NCI-H524 (cell line): ENCODE measurements at regions not wholly inside any gene's neighbourhood (a gene's known extent, or its start where the extent isn't known, plus 50 kb on each side); places are given as distances from the start of the nearest gene placed in this dataset.

ENCODE experiments used
- DNase-seq, 2 experiments: peaks; one replicate each; lab custom pipeline; 2025; lab: John Stamatoyannopoulos, UW

- DNase-seq: no peak
Observed at GRCh38 chr17:73955616-73956015, 247.9 kb upstream of the RPL38 start.

GRCh38 chr17:73956169-73956568, 247.3 kb upstream of the RPL38 start:
- no peak for DNase-seq

GRCh38 chr17:73956595-73957465, 246.6 kb upstream of the RPL38 start:
- peak; percentile 58 to 72 for DNase-seq

GRCh38 chr17:73957564-73957963, 245.9 kb upstream of the RPL38 start:
- peak in 1 of 2 experiments; percentile 61 for DNase-seq

- DNase-seq: no peak
Observed at GRCh38 chr17:73958453-73958852, 245.0 kb upstream of the RPL38 start.

GRCh38 chr17:73960469-73960868, 243.0 kb upstream of the RPL38 start:
- DNase-seq: no peak

GRCh38 chr17:73962308-73962707, 241.2 kb upstream of the RPL38 start:
- DNase-seq: no peak

- no peak for DNase-seq
Observed at GRCh38 chr17:73968680-73969079, 234.8 kb upstream of the RPL38 start.

- no peak for DNase-seq
Observed at GRCh38 chr17:73969956-73970355, 233.5 kb upstream of the RPL38 start.

GRCh38 chr17:73971127-73971526, 232.4 kb upstream of the RPL38 start:
- DNase-seq: no peak

- DNase-seq: no peak
Observed at GRCh38 chr17:73972056-73972455, 231.4 kb upstream of the RPL38 start.

- DNase-seq: no peak
Observed at GRCh38 chr17:73972901-73973300, 230.6 kb upstream of the RPL38 start.

GRCh38 chr17:73973586-73974409, 229.7 kb upstream of the RPL38 start:
- DNase-seq: peak in 1 of 2 experiments; percentile 65

- DNase-seq: no peak
Observed at GRCh38 chr17:73974536-73974935, 228.9 kb upstream of the RPL38 start.

GRCh38 chr17:73976147-73976546, 227.3 kb upstream of the RPL38 start:
- DNase-seq: no peak

- peak; percentile 100 for DNase-seq
Observed at GRCh38 chr17:73976676-73977521, 226.6 kb upstream of the RPL38 start.

GRCh38 chr17:73980517-73980916, 223.0 kb upstream of the RPL38 start:
- no peak for DNase-seq

- no peak for DNase-seq
Observed at GRCh38 chr17:73982871-73983270, 220.6 kb upstream of the RPL38 start.

- no peak for DNase-seq
Observed at GRCh38 chr17:73983621-73984400, 219.7 kb upstream of the RPL38 start.

- DNase-seq: no peak
Observed at GRCh38 chr17:73984941-73985340, 218.5 kb upstream of the RPL38 start.

- no peak for DNase-seq
Observed at GRCh38 chr17:73985466-73986015, 217.9 kb upstream of the RPL38 start.
